HG02678 (cell line): ENCODE measurements at regions not wholly inside any gene's neighbourhood (a gene's known extent, or its start where the extent isn't known, plus 50 kb on each side); places are given as distances from the start of the nearest gene placed in this dataset.
"Not testable (repeated sequence)": the region's sequence is repeated elsewhere in the genome, so short reads cannot be mapped to it uniquely, and the experiment has no call there.

Experiments used
- ATAC-seq: cut with Tn5 transposase; IDR thresholded peaks from one replicate; pipeline ENCODE4 v1.9.1; 2021; ENCODE audit warnings: mild to moderate bottlenecking, moderate library complexity; ENCODE audit not compliant: unreplicated experiment

DNA sequence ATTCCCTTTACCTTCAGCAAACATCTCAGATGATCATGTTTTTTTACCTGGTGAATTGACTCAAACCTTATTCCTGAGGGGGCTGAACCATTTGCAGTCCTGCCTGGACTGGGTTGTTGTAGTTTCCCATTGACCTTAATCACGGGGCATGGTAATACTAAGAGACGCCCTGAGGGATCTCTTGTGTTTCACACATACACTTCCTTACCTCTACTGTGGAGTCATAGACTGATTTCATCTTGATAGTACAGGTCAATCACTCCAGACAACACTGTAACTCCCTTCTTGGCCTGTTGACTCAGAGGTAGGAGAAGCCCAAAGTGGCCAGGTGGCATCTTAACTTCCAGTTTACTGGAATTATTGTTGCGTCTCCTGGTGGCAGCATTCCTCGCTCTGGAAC is 1064.0 kb upstream of the PCDH10 start:
- ATAC-seq = no peak

DNA sequence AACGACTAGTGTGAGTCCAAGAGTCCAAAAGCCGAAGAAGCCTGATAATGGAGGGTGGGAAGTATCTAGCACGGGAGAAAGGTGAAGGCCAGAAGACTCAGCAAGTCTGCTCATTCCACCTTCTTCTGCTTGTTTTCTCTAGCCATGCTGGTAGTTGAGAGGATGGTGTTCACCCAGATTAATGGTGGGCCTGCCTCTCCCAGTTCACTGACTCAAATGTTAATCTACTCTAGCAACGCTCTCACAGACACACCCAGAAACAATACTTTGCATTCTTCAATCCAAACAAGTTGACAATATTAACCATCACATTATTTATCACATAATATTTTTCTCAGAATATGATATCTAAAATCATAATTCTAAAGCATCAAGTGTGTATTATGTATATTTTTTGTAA is 1055.1 kb upstream of the PCDH10 start:
- no peak for ATAC-seq

- ATAC-seq = no peak
These were observed 1052.1 kb upstream of the PCDH10 start for GRCh38 chr4:132097041-132097440.

DNA sequence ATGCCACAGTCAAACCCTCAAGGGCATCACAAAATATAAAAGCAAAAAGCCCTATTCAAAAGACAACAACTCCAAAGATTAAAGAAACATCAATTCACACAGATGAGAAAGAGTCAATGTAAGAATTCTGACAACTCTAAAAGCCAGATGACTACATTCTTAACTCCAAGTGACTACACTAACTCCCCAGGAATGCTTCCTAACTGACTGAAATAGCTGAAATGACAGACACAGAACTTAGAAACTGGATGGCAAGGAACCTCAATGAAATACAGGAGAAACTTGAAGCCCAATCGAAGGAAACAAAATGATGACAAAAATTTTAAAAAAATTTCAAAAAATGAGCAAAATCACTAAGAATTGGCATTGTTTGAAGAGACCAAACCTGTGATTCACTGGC is 1047.6 kb upstream of the PCDH10 start:
- no peak for ATAC-seq

- no peak for ATAC-seq
These were observed 1040.3 kb upstream of the PCDH10 start for GRCh38 chr4:132108784-132109183.

DNA sequence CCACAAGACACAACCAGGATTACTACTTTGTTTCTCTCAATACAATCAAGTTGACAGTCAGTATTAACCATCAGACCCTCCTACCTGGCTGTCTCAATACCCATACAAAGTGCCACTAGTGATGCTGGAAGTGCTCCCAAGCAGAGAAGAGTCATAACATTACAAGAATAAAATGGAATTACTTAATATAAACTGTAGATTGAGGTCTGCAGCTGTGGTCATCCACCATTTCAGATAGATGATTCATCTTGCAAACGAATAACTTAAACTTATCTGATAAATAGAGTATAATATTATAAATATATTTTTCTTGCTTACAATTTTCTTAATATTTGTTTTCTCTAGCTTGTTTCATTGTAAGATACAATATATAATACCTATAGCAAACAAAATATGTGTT is 1034.2 kb upstream of the PCDH10 start:
- ATAC-seq = no peak

DNA sequence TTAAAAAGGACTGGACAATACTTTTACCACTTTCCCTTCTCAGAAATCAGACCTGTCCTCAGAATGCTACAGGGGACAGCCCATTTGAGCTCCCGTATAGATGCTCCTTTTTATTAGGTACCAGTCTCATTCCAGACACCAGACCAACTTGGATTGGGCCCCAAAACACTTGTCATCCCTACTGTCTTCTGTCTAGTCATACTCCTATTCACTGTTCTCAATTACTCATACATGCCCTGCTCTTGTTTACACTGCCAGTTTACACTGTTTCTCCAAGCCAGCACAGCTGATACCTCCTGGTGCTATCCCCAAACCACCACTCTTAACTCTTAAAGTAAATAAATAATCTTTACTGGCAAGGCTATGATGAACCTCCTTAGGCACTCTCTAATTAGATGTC is 1026.4 kb upstream of the PCDH10 start:
- not testable (repeated sequence) for ATAC-seq

- ATAC-seq = peak; percentile 81
These were observed 1025.0 kb upstream of the PCDH10 start for GRCh38 chr4:132123870-132124623.

DNA sequence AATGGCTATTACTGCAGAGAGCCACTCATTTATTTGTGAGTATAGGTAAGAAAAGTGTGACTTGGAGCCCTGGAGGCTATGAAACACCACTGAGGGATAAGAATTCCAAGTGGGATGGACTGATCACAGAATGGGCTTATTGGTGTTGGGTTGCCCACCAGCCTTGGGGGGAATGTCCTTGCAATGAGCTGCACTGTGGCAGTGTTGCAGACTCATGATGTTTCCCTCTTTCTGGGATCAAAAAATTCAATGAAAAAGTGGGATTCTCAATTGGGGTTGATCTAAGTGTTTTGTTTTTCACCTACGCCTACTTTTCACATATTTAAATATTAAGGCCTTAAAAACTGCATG is 1024.5 kb upstream of the PCDH10 start:
- no peak for ATAC-seq

DNA sequence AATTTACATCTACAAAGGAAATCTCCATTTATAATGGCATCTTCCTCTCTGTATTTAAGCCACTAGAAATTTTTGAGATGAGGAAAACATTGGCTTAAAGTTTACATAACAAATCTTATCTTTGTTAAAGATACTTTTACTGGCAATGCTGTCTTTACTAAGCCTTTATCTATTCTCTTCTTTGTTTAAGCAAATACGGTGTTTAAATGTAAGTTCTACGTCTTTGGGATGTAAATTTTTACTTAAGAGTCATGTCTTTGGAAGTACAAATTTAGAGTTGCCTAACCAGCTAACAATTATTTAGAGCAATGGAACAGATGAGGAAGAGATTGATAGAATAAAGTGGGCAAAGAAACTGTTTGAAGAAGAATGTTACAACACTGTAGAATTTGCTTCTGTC is 1024.0 kb upstream of the PCDH10 start:
- no peak for ATAC-seq

- no peak for ATAC-seq
These were observed 1016.7 kb upstream of the PCDH10 start for GRCh38 chr4:132132433-132132832.

- no peak for ATAC-seq
These were observed 979.4 kb upstream of the PCDH10 start for GRCh38 chr4:132169660-132170059.

DNA sequence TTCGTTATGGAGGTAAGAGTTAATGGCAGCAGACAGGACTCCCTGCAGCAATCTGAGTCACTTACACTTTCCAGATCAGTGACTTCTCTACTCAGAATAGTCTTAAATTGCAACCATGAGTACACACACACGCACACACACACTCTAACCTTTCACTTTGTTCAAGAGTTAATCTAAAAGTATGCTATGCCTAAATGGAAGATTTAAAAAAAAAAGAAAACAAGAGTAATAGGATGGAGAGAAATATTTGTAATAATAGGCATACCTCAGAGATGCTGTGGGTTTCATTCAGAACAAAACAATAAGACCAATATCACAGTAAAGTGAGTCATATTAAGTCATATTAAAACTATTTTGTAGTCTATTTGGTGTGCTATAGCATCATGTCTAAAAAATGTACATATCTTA is 969.1 kb upstream of the PCDH10 start:
- no peak for ATAC-seq

DNA sequence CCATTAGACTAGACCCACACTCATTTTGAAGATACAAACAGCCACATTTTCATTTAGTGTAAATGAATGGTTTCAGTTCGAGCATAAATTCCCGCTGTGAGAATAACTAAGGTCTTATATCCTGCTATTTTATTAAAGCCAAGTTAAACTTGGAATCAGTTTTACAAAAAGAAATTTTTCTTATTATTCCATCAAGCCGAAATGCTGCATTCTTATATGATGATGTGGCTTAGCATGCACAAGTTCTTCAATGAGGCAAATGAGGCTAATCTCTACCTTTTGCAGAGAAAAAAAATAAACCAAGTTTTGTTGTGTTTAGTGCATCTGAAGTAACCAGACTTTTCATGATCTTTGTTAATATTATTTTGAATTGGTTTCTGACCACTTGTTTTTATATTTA is 953.9 kb upstream of the PCDH10 start:
- no peak for ATAC-seq

DNA sequence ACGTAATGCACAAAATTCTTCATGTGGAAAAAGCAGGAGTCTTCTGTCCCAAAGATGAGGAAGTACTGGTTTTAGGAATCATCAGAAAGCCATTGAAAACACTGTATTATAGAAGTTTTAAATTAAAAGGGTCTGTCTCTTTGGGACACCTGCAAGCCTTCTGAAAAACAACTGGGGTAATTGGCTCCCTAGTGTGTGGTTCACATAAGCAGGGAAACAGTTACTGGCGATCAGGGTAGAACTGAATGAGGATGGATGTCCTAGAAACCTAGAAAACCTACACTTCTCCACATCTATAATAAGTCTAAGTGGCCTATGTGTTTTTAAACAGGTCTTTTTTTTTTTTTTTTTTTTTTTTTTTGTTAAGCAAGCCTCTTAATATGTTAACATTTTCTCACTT is 945.5 kb upstream of the PCDH10 start:
- ATAC-seq = no peak

GRCh38 chr4:132214519-132214918 is 934.6 kb upstream of the PCDH10 start:
- ATAC-seq = no peak

- no peak for ATAC-seq
These were observed 930.7 kb upstream of the PCDH10 start for GRCh38 chr4:132218406-132218805.

DNA sequence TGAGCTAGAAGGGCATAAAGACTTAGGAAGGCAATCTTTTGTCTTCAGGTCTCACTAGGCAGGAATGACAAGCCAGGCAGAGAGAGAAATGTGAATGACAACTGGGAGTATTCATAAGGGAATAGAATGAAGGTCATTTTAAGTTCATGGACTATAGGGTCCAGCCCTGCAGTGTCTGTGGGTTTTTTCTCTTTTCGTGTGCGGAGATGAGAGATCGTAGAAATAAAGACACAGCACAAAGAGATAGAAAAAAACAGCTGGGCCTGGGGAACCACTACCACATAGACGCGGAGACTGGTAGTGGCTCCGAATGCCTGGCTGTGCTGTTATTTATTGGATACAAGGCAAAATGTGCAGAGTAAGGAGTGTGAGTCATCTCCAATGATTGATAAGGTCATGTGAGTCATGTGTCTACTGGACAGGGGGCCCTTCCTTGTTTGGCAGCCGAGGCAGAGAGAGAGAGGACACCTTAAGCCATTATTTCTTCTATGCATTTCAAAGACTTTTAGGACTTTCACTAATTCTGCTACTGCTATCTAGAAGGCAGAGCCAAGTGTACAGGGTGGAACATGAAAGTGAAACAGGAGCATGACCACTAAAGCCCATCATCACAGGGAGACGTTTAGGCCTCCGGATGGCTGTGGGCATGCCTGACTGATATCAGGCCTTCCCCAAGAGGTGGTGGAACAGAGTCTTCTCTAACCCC is 921.8 kb upstream of the PCDH10 start:
- no peak for ATAC-seq

DNA sequence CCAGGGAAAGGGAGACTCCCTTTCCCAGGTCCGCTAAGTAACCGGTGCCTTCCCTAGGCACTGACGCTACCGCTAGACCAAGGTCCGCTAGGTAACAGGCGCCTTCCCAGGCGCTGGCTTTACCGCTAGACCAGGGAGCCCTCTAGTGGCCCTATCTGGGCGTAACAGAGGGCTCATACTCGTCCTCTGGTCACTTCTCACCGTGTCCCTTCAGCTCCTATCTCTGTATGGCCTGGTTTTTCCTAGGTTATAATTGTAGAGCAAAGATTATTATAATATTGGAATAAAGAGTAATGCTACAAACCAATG is 921.3 kb upstream of the PCDH10 start:
- ATAC-seq = not testable (repeated sequence)

- ATAC-seq = no peak
These were observed 920.4 kb upstream of the PCDH10 start for GRCh38 chr4:132228676-132229075.

GRCh38 chr4:132230025-132230424 is 919.1 kb upstream of the PCDH10 start:
- no peak for ATAC-seq

DNA sequence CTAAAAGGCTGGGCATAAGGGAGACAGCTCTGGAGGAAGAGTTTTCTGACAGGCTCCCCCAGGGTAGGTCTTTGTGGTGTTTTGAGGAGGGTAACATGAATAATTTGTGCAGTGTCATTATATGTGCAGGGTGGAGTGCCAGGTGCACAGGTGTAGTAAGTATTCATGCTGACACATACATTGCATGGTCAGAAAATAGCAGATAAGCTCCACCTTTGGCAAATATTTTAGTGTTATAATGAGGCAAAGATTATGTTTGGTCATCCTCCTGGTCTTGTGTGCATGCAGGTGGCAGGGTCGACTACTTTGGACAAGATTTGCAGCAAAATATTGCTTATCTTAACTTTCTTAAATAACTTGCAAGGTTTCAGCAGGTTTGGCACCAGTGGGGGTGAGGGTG is 910.4 kb upstream of the PCDH10 start:
- no peak for ATAC-seq

DNA sequence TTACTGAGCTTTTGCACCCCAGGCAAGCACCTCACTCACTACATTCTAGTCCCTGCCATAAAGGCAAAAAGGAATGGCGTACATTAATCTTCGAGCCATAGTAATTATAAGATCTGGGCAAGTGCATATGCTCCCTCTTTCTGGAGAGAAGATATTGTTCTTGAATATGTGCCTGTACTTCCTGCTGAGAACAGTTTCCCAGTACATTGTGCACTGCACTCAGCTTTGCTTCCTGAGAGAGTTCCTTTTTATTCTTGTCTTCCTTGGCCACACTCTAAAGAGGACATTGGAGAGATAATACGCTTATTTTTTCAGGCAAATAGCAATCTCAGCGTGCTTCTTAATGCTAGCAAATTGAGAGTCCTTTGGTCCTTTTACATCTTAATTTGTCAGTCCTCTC is 909.0 kb upstream of the PCDH10 start:
- ATAC-seq = no peak
